Activated naive CD4-positive, alpha-beta T cell treated with anti-CD3 and anti-CD28 coated beads for 36 hours (primary cell): ENCODE measurements at regions not wholly inside any gene's neighbourhood (a gene's known extent, or its start where the extent isn't known, plus 50 kb on each side); places are given as distances from the start of the nearest gene placed in this dataset.

ENCODE experiments used
- CTCF ChIA-PET: fragments of 350-600 bp; sonication (Branson Sonifier 250); formaldehyde crosslinking; loops from one replicate; lab custom pipeline; 2021; ENCODE audit warnings: antibody characterized with exemption; lab: Charles Lee
- DNase-seq: peaks from one replicate; pipeline ENCODE4 v3.0.0-alpha.2; 2020
- H3K27ac Mint-ChIP-seq: one replicate; pipeline ENCODE4 v1.8.0; 2021; ENCODE audit warnings: mild to moderate bottlenecking, mixed read lengths
- H3K27me3 Mint-ChIP-seq: one replicate; pipeline ENCODE4 v1.8.0; 2021; ENCODE audit warnings: low read depth, mixed read lengths
- H3K36me3 Mint-ChIP-seq: one replicate; pipeline ENCODE4 v1.8.0; 2021; ENCODE audit warnings: low read depth, mixed read lengths
- H3K4me1 Mint-ChIP-seq: one replicate; pipeline ENCODE4 v1.8.0; 2021; ENCODE audit warnings: low read depth, mixed read lengths
- H3K4me3 Mint-ChIP-seq: one replicate; pipeline ENCODE4 v1.8.0; 2021; ENCODE audit warnings: mild to moderate bottlenecking, moderate library complexity, mixed read lengths
- H3K9me3 Mint-ChIP-seq: one replicate; pipeline ENCODE4 v1.8.0; 2021; ENCODE audit warnings: mixed read lengths
- intact Hi-C: fragments of 100-400 bp; cut with micrococcal nuclease; formaldehyde crosslinking; loops from one replicate; pipeline ENCODE4 v1.15.1; 2023

DNA sequence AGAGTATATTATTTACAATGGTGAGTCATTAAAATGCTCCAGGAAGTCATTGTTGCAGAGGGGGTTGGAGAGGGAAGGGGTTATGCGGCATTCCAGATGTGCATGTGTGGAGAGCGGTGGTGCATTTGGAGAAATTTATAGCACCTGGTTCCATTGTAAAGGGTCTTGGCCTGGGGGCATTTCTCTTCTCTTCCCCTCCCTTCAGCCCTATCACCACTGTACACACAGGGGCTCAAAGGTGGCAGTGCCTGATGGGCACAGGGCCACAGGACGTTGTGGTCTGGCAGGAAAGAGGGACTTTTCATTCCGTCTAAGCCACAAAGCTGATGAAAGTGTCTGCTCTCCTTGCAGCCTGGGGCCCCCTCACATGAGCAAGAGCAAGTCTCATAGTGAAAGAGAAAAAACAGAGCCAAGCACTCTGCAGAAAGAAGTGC, 442.4 kb upstream of the ZNF462 start:
- Mint-ChIP-seq H3K27ac (no peak overlapping the region), H3K27me3 (peaks cover 3% of the 10 kb centered on the region), H3K9me3 (peaks cover 6% of the 10 kb centered on the region), H3K4me1 (no peaks in the 10 kb centered on the region), H3K4me3 (no peak overlapping the region), H3K36me3 (no peaks in the 10 kb centered on the region)
- CTCF ChIA-PET: no interaction called here
- peak; percentile 7 for DNase-seq
- intact Hi-C loops: no loop called here

DNA sequence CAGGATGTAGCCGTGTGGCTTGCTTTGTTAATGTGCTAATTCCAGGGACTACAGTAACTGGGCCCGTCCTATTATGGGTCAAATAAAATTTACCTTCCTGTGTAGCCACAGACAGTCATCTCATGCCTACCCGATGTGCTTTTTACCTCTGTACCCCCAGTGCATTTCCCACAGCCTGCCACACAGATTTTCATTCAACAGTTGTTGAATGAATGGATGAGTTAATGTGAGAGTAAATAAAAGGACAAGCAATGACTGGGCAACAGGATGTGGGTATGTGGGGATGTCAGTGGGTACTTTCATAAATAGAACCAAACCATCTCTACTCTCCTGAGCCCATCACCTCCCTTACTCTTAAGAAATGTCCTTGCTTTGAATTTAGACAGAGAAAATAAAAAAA, 441.2 kb upstream of the ZNF462 start:
- peaks cover 3% of the 10 kb centered on the region for H3K27me3 Mint-ChIP-seq
- intact Hi-C loops: no loop called here
- H3K36me3 Mint-ChIP-seq: no peaks in the 10 kb centered on the region
- no peaks in the 10 kb centered on the region for H3K4me1 Mint-ChIP-seq
- DNase-seq: no peak
- H3K9me3 Mint-ChIP-seq: peaks cover 5% of the 10 kb centered on the region
- H3K27ac Mint-ChIP-seq: no peak overlapping the region
- no peak overlapping the region for H3K4me3 Mint-ChIP-seq
- CTCF ChIA-PET: no interaction called here

DNA sequence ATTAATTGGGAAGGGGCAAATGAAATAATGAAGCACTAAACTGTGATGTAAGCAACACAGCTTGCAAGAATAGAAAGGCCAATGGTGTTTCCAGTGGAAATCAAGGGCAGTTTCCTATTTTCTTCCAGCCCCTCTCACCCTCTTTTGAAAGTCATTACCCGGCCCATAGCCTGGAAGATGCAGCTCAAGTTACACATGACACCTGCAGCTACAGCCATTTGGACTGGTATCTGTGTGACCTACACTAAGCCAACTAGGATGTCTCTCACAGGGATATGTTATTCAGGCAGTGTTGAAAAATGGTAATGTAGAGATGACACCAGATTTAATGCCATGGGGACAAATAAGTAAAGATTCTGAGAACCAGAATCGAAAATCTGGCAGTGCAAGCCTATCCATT, 439.4 kb upstream of the ZNF462 start:
- Mint-ChIP-seq H3K36me3 (no peaks in the 10 kb centered on the region), H3K27ac (no peak overlapping the region), H3K4me3 (no peak overlapping the region), H3K9me3 (peaks cover 5% of the 10 kb centered on the region), H3K27me3 (peaks cover 3% of the 10 kb centered on the region), H3K4me1 (no peaks in the 10 kb centered on the region)
- CTCF ChIA-PET: no interaction called here
- no peak for DNase-seq
- intact Hi-C loops: no loop called here

DNA sequence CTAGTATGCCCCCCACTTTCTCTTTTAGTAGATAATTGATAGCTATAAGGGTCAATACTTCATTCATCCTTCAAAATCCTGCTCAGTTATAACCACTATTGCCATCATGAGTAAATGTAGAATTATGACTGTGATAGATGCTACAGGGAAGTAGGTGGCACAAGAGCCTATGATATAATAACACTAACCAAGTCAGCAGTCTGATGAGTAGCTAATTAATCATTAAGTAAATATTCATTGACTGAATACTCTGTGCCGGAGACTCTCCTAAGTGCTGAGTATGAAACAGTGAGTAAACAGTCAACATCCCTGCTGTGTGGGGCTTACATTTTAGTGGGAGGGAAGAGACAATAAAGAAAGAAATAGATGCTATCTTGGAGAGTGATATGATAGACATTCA, 430.3 kb upstream of the ZNF462 start:
- Mint-ChIP-seq H3K4me1 (no peaks in the 10 kb centered on the region), H3K36me3 (no peaks in the 10 kb centered on the region), H3K4me3 (no peak overlapping the region), H3K9me3 (peaks cover 3% of the 10 kb centered on the region), H3K27me3 (no peaks in the 10 kb centered on the region), H3K27ac (no peak overlapping the region)
- intact Hi-C loops: no loop called here
- DNase-seq: no peak
- CTCF ChIA-PET: no interaction called here

DNA sequence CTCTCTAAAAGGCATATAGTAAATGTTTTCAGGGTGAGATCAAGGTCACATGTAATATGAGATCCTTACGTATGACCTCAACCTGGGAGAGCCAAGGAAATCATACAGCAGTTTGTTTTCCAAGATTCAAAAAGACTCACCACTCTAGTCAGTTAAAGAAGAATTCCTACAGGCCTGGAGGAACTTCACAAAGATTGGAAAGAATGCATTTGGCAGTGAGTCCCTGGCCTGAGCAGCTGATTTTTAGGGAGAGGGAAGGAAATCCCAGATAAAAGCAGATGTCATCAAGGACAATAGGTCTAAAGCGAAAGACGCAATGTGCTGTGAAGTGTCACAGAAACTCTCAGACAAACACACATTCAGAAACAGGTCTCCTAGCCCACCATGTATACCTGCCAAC, 424.0 kb upstream of the ZNF462 start:
- CTCF ChIA-PET: no interaction called here
- H3K27me3 Mint-ChIP-seq: no peaks in the 10 kb centered on the region
- no peak for DNase-seq
- no peaks in the 10 kb centered on the region for H3K36me3 Mint-ChIP-seq
- intact Hi-C loops: no loop called here
- H3K27ac Mint-ChIP-seq: no peak overlapping the region
- H3K4me3 Mint-ChIP-seq: no peak overlapping the region
- H3K4me1 Mint-ChIP-seq: no peaks in the 10 kb centered on the region
- H3K9me3 Mint-ChIP-seq: peaks cover 10% of the 10 kb centered on the region

DNA sequence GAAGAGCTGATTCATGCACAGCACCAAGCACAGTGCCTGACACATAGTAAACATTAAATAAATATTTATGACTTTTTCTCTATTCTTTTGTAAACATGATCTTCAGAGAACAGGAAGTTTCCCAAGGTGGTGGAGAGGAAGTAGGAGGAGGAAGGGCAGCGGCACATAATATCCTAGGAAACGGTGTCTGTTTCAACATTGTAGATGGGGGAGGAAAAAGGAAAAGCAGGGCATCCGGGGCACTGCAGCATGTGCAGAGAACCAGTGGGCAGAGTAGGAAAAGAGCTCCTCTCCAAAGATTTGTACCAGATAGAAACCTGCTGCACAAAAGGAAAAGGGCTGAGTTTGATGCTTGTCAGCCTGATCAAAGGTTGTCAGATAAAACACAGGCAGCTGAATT, 421.7 kb upstream of the ZNF462 start:
- CTCF ChIA-PET: no interaction called here
- intact Hi-C loops: no loop called here
- no peak overlapping the region for H3K4me3 Mint-ChIP-seq
- no peaks in the 10 kb centered on the region for H3K4me1 Mint-ChIP-seq
- no peak for DNase-seq
- no peaks in the 10 kb centered on the region for H3K27me3 Mint-ChIP-seq
- peaks cover 7% of the 10 kb centered on the region for H3K9me3 Mint-ChIP-seq
- no peaks in the 10 kb centered on the region for H3K36me3 Mint-ChIP-seq
- H3K27ac Mint-ChIP-seq: no peak overlapping the region

DNA sequence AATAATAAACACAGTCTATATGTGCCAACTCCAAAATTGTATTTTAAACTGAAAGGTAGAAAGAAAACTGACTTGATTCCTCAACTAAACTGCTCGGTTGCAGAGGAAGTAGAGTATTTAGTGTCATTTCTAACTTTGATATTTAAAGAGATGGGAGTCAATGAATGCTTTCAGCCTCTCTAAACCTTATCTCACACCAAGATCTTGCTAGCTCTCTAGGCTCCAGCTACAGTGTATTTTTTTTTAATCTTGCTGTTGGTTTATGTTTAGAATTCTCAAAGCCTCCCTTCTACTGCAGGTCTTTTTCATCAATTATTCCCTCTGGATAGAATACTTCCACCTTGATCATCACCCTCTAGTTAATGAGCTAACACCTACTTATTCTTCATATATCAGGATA, 419.4 kb upstream of the ZNF462 start:
- CTCF ChIA-PET: no interaction called here
- Mint-ChIP-seq H3K36me3 (no peaks in the 10 kb centered on the region), H3K27ac (no peak overlapping the region), H3K27me3 (no peaks in the 10 kb centered on the region), H3K4me1 (no peaks in the 10 kb centered on the region), H3K9me3 (peaks cover 10% of the 10 kb centered on the region), H3K4me3 (no peak overlapping the region)
- intact Hi-C loops: no loop called here
- DNase-seq: no peak

DNA sequence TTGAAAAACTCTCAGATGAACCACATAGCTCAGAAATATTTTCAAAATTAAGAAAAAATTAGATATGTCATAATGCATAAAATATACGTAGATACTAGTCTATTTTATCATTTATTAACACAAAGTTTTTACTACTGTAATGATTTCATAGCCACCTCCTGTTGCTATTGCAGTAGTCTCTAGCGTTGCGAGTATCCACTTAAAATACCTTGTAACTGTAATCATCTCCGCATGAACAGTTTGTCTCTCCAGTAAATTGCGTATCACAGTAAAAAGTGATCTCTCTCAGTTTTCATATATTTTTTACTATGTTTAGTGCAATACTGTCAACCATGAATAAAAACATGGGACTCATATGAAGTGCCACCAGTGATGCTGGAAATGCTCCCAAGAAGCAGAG, 417.9 kb upstream of the ZNF462 start:
- no peaks in the 10 kb centered on the region for H3K36me3 Mint-ChIP-seq
- H3K27ac Mint-ChIP-seq: no peak overlapping the region
- no peak for DNase-seq
- H3K4me1 Mint-ChIP-seq: no peaks in the 10 kb centered on the region
- intact Hi-C loops: no loop called here
- H3K4me3 Mint-ChIP-seq: no peak overlapping the region
- no peaks in the 10 kb centered on the region for H3K27me3 Mint-ChIP-seq
- CTCF ChIA-PET: interaction anchor here (1.2 kb wide), 1 partner anchor 13 kb away, joined by 3 read pairs; no protein-coding TSS in a partner anchor
- H3K9me3 Mint-ChIP-seq: peaks cover 10% of the 10 kb centered on the region

DNA sequence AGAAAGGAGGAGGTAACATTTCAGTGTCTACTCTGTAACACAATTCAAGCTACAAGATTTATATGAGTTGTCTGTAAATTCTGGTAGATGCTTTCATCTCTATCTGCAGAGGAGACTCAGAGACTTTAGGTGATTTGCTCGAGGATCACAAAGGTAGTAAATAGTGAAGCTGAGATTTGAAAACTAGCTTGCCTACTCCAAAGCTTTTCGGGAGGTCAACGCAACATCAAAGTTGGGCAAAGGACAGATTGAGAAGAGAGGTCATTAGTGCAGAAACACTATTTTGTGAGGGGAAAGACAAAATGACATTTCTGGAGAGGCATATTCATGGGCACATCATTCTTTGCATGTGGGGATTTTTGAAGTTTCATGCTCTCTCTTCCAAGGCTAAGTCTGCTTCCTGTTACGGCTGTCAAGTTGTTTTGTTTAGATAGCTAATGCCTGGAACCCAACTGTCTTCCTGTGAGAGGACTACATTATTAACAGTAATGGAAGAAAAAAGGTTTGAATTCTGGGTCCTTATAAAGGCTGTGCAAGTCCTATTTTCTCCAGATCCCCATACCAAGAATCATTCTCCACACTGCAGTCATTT, 413.5 kb upstream of the ZNF462 start:
- intact Hi-C loops: no loop called here
- Mint-ChIP-seq H3K36me3 (no peaks in the 10 kb centered on the region), H3K4me3 (no peak overlapping the region), H3K27ac (no peak overlapping the region), H3K9me3 (peaks cover 21% of the 10 kb centered on the region), H3K4me1 (no peaks in the 10 kb centered on the region), H3K27me3 (no peaks in the 10 kb centered on the region)
- no peak for DNase-seq
- CTCF ChIA-PET: no interaction called here

DNA sequence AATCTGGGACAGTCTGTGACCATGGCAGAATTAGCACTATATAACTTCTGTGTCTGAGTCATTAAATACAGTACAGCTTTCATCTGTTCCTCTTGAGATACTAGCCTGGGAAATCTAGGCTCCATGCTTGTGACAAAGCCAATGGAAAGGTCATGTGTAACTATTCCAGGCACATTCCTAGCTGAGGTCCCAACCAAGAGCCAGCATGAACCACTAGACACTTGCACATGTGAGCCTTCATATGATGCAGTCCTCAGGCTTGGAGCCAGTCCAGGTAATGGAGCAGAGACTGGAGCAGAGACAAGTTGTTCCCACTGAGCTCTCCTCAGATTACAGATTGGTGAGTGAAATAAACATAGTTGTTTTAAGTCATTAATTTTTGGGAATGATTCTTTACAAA, 412.4 kb upstream of the ZNF462 start:
- Mint-ChIP-seq H3K4me3 (no peak overlapping the region), H3K36me3 (no peaks in the 10 kb centered on the region), H3K4me1 (no peaks in the 10 kb centered on the region), H3K27ac (no peak overlapping the region), H3K27me3 (no peaks in the 10 kb centered on the region), H3K9me3 (peaks cover 21% of the 10 kb centered on the region)
- intact Hi-C loops: no loop called here
- CTCF ChIA-PET: no interaction called here
- no peak for DNase-seq

DNA sequence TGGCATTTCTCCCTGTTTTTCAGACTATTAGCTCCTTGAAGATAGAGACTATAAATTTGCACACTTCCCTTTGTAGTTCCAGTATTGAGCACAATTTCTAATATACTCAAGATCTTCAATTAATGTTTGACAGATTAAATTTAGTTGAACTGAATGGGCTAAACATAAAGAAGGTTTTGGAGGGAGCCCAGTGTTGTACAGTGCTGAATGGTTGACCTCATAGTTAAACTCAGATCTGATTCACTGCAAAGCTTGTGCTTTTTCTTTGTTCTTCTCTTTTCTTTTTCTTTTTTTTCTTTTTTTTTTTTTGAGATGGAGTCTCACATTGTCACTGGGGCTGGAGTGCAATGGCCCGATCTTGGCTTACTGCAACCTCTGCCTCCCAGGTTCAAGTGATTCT, 411.7 kb upstream of the ZNF462 start:
- intact Hi-C loops: no loop called here
- Mint-ChIP-seq H3K9me3 (peaks cover 23% of the 10 kb centered on the region), H3K4me1 (no peaks in the 10 kb centered on the region), H3K4me3 (no peak overlapping the region), H3K36me3 (no peaks in the 10 kb centered on the region), H3K27ac (no peak overlapping the region), H3K27me3 (no peaks in the 10 kb centered on the region)
- no peak for DNase-seq
- CTCF ChIA-PET: no interaction called here

DNA sequence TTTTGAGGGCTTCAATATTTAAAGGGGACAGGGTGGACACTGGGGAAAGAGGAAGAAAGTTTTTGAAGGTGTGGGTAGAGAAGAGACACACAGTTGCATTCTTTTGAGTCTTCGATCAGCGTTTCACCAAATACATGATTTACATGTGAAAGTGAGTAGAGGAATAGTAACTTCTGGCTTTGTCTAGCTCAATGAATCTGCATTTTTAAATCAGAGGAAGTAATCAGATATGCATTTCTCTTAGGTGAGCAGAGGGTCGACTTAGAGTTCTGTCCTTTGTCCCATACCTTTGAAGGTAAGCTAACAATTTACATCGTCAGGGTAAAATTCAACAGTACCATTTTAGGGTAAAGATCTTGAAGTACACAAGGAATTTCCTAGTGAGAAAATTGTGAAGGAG, 406.4 kb upstream of the ZNF462 start:
- Mint-ChIP-seq H3K4me3 (no peak overlapping the region), H3K9me3 (peaks cover 21% of the 10 kb centered on the region), H3K4me1 (no peaks in the 10 kb centered on the region), H3K36me3 (no peaks in the 10 kb centered on the region), H3K27me3 (no peaks in the 10 kb centered on the region), H3K27ac (no peak overlapping the region)
- intact Hi-C loops: no loop called here
- no peak for DNase-seq
- CTCF ChIA-PET: interaction anchor here (0.6 kb wide), 1 partner anchor 8 kb away, joined by 5 read pairs; no protein-coding TSS in a partner anchor

DNA sequence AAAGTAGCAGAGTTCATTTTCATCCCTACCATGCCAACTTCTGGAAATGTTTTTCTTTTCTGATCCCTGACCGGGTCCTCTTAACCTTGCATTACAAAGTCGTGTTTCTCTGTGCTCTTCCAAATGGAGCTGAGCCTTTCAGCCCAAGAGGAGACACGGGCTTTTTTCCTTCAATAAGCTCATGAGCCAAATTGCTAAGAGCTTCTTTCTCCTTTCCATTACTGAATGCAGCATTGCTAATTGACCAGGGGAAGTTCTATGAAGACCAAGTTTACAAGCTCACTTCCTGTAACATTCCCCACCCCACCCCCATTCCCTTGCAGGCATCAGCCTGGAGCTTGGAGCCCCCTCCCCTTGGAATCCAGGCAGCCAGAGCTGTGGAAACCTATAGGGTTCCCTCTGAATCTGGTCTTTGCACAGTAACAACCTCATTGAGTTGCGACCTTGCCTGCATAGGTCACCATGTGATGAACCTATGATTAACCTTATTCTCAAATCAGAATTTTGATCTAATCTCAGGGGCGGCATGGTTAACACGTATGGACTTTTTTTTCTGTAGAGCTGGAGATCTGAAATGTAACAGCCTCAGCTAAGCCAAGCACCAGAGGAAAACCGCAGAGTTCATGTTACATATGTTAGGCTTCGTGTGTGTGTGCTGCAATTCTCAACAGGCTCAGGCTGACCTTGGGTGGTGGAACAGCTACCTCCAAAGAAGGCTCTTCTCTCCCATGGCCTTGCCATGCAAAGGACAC, 395.7 kb upstream of the ZNF462 start:
- CTCF ChIA-PET: interaction anchor here (0.6 to 0.7 kb wide), 2 partner anchors 68 to 196 kb away, joined by 3 to 4 read pairs; no protein-coding TSS in a partner anchor
- intact Hi-C loops: no loop called here

More for the DNA sequence above, 395.7 kb upstream of the ZNF462 start:
- no peaks in the 10 kb centered on the region for H3K27me3 Mint-ChIP-seq
- H3K27ac Mint-ChIP-seq: no peak overlapping the region
- no peak for DNase-seq
- peaks cover 12% of the 10 kb centered on the region for H3K9me3 Mint-ChIP-seq
- H3K4me1 Mint-ChIP-seq: no peaks in the 10 kb centered on the region
- no peak overlapping the region for H3K4me3 Mint-ChIP-seq
- H3K36me3 Mint-ChIP-seq: no peaks in the 10 kb centered on the region
